ENCODE measurements at regions not wholly inside any gene's neighbourhood (a gene's known extent, or its start where the extent isn't known, plus 50 kb on each side); places are given as distances from the start of the nearest gene placed in this dataset.

DNA sequence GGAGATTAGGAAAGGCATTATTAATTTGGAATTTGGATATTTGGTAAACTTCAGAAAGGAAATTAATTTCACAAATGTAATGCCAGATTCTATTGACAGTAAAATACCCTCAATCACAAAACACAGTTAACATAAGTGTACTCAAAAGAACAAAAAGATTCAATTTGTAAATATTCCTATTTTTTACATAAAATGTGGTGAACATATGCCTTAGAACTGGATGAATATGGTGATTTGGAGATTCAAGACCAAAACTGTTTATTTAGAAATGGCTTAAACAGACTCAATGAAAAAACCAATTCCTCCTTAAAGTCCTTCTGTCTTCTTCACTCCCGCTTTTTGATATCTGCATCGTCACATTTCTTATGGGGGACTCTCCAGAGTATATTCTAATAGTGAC is 417.6 kb upstream of the TENM3 start:
- ATAC-seq (no peak), DNase-seq (no peak)
- Histone ChIP-seq H3K4me1 (no peaks in the 10 kb centered on the region), H3K36me3 (no peaks in the 10 kb centered on the region), H3K4me3 (no peak overlapping the region), H3K27ac (no peak overlapping the region), H3K9me3 (no peaks in the 10 kb centered on the region), H3K27me3 (peaks cover 0 to 24% (median 0%) of the 10 kb centered on the region in 9 donors)
- intact Hi-C loops (cut with DNase I): no loop called here
- no peak for TF ChIP-seq POLR2A (IDR thresholded peaks at IDR 0.05)
- TF ChIP-seq, protein P1, sequence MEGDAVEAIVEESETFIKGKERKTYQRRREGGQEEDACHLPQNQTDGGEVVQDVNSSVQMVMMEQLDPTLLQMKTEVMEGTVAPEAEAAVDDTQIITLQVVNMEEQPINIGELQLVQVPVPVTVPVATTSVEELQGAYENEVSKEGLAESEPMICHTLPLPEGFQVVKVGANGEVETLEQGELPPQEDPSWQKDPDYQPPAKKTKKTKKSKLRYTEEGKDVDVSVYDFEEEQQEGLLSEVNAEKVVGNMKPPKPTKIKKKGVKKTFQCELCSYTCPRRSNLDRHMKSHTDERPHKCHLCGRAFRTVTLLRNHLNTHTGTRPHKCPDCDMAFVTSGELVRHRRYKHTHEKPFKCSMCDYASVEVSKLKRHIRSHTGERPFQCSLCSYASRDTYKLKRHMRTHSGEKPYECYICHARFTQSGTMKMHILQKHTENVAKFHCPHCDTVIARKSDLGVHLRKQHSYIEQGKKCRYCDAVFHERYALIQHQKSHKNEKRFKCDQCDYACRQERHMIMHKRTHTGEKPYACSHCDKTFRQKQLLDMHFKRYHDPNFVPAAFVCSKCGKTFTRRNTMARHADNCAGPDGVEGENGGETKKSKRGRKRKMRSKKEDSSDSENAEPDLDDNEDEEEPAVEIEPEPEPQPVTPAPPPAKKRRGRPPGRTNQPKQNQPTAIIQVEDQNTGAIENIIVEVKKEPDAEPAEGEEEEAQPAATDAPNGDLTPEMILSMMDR (IDR thresholded peaks at IDR 0.05): no peak
- 88 to 91% (median 90%) methylated on average over 2 of the region's 2 CpGs for WGBS, 4 donors

DNA sequence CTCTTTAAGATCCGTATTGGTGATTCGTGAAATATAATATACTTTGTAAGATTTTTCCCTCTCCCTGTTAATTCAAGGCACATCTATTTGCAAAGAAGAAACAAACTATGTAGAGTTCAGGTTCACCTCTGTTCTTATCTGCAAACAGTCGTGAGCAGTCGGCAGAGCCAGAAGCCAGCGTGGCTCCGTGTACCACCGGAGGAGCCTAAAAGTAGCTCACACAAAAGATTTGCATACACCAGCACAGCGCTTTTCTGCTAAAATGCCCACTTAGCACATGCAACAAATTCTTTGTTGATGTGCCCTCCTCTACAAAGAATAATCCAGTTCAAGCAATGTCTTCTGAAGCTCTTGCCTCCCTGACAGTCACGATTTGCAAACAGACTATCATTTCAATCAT is 416.0 kb upstream of the TENM3 start:
- H3K4me1 ChIP-seq: no peaks in the 10 kb centered on the region
- no peaks in the 10 kb centered on the region for H3K36me3 ChIP-seq
- DNase-seq (no peak), ATAC-seq (no peak)
- H3K27ac ChIP-seq: no peak overlapping the region
- peaks cover 0 to 32% (median 0%) of the 10 kb centered on the region in 9 donors for H3K27me3 ChIP-seq
- WGBS, 4 donors: 39 to 51% (median 42%) methylated on average over 9 of the region's 9 CpGs
- TF ChIP-seq, protein P1 (IDR thresholded peaks at IDR 0.05): no peak
- TF ChIP-seq POLR2A (IDR thresholded peaks at IDR 0.05): no peak
- intact Hi-C loops (cut with DNase I): no loop called here
- H3K9me3 ChIP-seq: no peaks in the 10 kb centered on the region
- H3K4me3 ChIP-seq: no peak overlapping the region

DNA sequence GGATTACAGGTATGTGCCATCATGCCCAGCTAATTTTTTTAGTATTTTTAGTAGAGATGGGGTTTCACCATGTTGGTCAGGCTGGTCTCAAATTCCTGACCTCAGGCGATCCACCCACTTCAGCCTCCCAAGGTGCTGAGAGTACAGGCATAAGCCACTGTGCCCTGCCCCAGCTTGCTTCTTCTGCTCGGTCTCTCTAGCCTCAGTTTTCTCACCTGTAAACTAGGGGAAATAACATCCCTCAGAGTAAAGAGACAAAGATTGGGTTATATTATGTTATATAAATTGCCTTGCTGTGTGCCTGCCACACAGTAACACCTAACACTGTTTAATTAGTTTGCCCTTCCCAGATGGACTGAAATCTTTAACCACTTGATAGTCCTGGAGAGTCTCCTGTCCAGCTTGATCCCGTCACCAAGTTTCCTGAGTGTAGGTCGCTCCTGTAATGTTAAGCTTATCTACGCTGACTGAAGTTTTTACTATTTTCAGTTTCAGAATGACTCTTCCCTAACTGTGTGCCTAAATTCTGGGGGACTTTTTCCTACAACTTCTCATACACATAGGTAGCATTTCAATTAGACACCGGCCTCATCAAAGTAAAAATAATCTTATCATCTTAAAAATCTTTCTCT is 412.7 kb upstream of the TENM3 start:
- 44 to 62% (median 49%) methylated on average over 5 to 6 of the region's 6 CpGs for WGBS, 4 donors
- Histone ChIP-seq H3K4me3 (no peak overlapping the region), H3K36me3 (no peaks in the 10 kb centered on the region), H3K27me3 (peaks cover 0 to 36% (median 0%) of the 10 kb centered on the region in 9 donors), H3K9me3 (no peaks in the 10 kb centered on the region), H3K27ac (no peak overlapping the region), H3K4me1 (no peaks in the 10 kb centered on the region)
- TF ChIP-seq POLR2A (IDR thresholded peaks at IDR 0.05): no peak
- TF ChIP-seq, protein P1 (IDR thresholded peaks at IDR 0.05): no peak
- ATAC-seq: no peak
- DNase-seq: no peak
- intact Hi-C loops (cut with DNase I): no loop called here

DNA sequence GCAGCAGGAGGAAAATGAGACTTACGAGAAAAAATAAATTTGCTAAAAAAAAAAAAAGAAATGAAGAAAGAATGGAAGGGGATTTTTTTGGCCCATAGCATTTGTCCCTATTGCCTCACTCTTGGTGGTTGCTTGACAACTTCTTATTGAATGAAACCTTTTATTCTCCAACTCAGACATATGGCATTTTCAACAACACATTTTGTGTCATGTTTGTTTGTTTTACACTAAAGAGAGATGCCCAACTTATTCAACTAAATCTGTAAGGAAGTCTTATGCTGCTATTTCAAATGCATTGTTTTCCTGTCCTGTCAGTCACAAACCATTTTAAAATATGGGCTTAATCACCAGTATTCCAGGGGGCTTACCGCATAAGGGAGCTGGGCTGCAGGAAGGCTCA is 409.1 kb upstream of the TENM3 start:
- 86 to 95% (median 89%) methylated on average over 2 of the region's 2 CpGs for WGBS, 4 donors
- H3K27me3 ChIP-seq: peaks cover 0 to 18% (median 0%) of the 10 kb centered on the region in 9 donors
- TF ChIP-seq, protein P1 (IDR thresholded peaks at IDR 0.05): no peak
- TF ChIP-seq POLR2A (IDR thresholded peaks at IDR 0.05): no peak
- H3K27ac ChIP-seq: no peak overlapping the region
- H3K4me3 ChIP-seq: no peak overlapping the region
- H3K4me1 ChIP-seq: no peaks in the 10 kb centered on the region
- H3K9me3 ChIP-seq: no peaks in the 10 kb centered on the region
- ATAC-seq (no peak), DNase-seq (no peak)
- no peaks in the 10 kb centered on the region for H3K36me3 ChIP-seq
- intact Hi-C loops (cut with DNase I): no loop called here

All from heart left ventricle (tissue), 16 donors.